ENCODE measurements at regions not wholly inside any gene's neighbourhood (a gene's known extent, or its start where the extent isn't known, plus 50 kb on each side); places are given as distances from the start of the nearest gene placed in this dataset.
"Not testable (repeated sequence)": the region's sequence is repeated elsewhere in the genome, so short reads cannot be mapped to it uniquely, and the experiment has no call there.

DNA sequence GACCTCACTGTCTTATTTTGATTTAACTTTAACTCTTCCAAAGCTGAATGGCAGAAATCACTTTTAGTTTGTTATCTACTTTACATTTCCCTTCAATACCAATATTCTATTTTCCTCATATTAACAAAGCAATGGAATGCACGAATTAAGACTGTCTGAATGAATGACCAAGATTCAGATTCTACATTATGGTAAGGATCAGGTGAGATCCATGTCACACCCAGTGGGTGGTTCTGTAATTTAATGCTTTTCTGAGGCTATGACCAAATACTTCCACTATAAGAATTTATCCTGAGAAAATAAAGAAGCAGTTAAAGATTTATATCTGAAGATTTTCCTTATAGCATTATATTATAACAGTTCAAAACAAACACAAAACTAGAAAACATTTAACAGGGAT, 90.2 kb upstream of the NUPR2 start:
- DNase-seq: no peak

DNA sequence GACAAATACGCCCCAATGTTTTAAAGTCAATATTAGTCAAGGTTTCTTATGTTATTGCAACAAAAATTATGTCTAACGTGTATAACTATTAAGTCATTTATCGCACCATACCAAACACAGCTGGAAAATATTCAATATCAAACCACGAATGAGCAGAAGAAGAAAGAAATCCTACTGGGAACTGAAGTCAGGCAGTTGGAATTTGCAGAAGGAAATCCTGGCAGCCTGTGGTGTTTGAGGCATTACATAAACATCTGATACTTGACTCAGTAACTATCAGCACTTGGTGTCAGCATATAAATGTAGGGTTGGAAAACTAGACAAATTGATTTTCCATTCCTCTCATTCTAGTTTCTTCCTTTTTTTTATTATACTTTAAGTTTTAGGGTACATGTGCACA, 83.4 kb upstream of the NUPR2 start:
- no peak for DNase-seq

DNA sequence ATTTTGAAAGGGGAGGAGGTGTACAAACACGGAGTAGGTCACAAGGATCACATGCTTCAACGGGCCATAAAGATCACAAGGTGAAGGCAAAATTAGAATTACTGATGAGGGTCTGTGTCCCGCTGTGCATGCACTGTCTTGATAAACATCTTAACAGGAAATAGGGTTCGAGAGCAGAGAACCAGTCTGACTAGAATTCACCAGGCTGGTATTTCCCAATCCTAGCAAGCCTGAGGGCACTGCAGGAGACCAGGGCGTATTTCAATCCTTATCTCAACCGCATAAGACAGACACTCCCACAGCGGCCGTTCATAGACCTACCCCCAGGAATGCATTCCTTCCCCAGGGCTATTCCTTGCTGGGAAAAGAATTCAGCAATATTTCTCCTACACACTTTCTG, 80.0 kb upstream of the NUPR2 start:
- DNase-seq: not testable (repeated sequence)

DNA sequence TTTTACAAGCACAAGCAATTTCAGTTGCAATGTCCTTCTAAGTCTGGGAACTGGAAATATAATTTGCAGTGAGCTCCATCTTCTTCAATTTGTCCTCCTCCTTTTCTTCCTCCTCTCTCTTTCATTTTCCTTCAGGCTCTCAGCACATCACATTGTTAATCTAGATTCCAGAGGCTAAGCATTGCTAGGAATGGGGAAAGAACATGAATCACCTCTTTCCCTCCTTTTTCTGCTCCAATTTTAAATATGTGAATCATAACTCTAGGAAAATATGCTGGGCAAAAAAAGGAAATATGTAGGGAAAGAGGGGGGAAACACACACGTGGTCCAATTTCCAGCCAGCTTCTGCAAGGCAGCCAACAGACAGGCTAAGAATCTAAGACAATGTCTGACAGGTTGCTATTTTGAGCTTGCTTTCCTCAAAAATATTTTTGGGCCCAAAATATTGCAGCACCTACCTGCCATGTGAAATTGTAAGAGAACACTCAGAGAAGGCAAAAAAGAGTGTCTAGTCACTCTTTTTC, 72.7 kb upstream of the NUPR2 start:
- no peak for DNase-seq

DNA sequence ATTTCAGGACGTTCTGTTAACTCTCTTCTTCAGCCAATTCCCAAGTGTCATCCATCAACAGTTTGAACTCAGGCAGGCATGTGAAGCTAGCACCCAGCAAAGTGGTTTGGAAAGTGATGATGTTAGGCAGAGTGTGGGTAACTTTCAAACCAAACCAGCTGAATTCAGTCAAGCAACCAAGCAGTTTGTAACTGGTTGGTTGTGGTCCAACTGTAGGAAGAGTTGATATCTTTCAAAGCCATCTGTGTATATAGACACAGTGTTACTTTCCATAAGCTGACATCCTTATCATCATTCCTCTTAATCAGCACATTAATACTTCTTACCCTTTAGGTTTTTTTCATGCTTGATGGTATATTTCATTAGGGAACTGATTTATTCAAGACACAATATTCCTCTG, 72.2 kb upstream of the NUPR2 start:
- no peak for DNase-seq

DNA sequence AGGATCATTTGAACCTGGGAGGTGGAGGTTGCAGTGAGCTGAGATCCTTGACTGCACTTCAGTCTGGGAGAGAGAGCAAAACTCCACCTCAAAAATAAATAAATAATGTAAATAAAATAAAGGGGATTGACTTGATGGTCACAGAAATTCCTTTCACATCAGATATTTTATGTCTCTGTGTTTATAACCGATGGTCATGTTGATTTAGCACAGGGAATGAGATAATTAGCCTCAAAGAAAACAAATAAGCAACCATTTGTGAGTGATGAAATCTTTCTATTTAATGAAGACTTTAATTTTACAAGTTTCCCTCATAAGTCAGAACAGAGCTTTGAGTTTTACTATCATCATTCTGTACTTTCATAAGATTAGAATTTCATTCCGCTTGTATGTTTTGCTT, 64.8 kb upstream of the NUPR2 start:
- DNase-seq: no peak

DNA sequence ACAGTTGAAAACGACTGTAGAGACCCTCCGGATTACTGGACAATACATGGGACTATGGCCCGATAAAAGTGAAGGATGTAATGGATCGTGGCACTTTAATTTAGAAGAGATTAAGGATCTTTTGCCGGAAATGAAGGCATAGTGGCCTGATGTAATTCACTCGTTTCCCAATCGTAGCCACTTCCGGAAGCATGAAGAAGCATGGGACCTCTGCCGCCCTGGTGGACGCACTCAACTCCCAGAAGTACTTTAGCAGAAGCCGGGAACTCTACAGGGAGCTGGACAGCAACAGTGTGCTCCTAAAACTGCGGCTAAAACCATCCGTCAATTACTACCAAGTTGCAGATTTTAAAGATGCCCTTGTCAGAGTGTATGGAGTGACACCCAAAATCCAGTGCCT, 59.6 kb upstream of the NUPR2 start:
- no peak for DNase-seq

DNA sequence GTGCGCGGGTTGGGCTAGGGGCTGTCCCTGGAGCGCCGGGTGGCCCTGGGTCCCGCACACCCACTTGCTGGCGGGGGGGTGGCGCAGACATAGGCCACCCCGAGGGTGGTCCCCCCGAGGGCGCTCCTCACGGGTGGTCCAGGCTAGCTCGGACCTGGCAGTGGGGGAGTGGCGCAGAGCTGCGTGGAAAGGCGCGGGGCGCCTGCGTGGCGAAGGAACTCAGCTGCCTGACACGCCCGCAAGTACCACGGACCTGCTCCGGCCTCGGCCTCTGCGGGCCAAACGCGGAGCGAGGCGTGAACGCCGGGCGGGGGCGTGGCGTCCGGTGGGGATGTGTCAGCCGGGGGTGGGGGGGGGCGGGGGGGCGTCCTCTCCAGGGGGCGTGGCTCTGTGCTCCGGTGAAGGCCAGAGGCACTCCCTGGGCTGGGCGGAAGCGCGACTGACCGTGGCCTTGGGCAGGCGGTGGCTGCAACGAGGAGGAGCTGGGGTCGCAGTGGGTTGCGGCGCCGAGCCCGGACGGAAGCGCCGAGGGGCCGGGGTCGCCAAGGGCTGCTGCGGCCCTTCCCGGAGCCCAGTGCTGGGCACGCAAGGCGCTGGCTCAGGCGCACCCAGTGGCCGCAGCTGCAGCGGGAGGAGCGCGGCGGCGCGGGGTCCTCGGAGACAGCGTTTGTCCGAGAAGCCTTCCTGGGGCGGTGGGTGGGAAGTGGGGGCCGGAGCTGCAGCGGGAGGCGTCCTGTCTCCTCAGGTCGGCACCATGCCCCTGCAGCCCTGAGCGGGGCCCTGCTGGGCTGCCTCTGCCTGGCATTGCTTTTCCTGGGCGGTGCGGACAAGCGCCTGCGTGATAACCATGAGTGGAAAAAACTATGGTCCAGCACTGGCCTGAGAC, 58.9 kb upstream of the NUPR2 start:
- DNase-seq: no peak

DNA sequence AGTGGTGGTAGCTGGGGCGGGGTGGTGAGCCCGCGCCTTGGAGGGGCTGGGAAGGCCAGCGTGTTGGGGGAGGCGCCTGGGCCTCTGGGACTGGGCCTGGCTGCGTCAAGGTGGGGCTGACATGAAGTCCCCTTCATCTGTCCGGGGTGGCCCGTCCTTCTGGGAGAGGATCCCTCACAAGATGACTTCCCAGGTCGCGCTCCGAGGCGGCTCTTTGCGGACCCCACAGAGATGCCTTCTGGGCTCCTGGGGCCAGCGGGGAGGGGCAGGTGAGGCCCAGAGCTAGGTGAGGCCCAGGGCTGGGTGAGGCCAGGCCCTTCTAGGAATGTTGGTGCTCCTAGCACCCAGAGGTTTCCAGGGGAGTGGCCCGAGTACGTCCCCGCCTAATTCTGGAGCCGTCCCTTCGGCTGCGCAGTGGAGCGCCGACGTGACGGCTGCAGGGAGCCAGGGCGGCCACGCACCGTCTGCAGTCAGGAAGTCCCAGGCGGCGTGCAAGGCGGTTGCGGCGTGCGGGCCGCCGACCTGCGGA, 58.2 kb upstream of the NUPR2 start:
- no peak for DNase-seq
